WTC11 (cell line): ENCODE measurements at regions not wholly inside any gene's neighbourhood (a gene's known extent, or its start where the extent isn't known, plus 50 kb on each side); places are given as distances from the start of the nearest gene placed in this dataset.

Source experiments
- ATAC-seq: fragments of 200-7000 bp; cut with Tn5 transposase; 2 replicates; pipeline ENCODE4 v1.10.0; 2021; ENCODE audit warnings: mild to moderate bottlenecking, moderate library complexity
- CTCF ChIA-PET: fragments of 300-600 bp; sonication (Branson Sonifier 250); formaldehyde crosslinking; loops from one replicate; lab custom pipeline; 2021; ENCODE audit warnings: antibody characterized with exemption; lab: Charles Lee
- POLR2A ChIA-PET: fragments of 350-600 bp; sonication (Branson Sonifier 250); formaldehyde crosslinking; loops from one replicate; lab custom pipeline; 2021; ENCODE audit warnings: antibody characterized with exemption; lab: Charles Lee
- DNase-seq: peaks from one replicate; pipeline ENCODE4 v3.0.0; 2021; ENCODE audit warnings: low spot score
- H3K27ac Mint-ChIP-seq: 2 replicates; pipeline ENCODE4 v1.8.0; 2021; ENCODE audit warnings: mixed read lengths
- H3K27me3 Mint-ChIP-seq: 2 replicates; pipeline ENCODE4 v1.8.0; 2021; ENCODE audit warnings: low read depth, mild to moderate bottlenecking, moderate library complexity, mixed read lengths
- H3K36me3 Mint-ChIP-seq: 2 replicates; pipeline ENCODE4 v1.8.0; 2021; ENCODE audit warnings: mixed read lengths
- H3K4me1 Mint-ChIP-seq: 2 replicates; pipeline ENCODE4 v1.8.0; 2022; ENCODE audit warnings: mixed read lengths
- H3K4me3 Mint-ChIP-seq: 2 replicates; pipeline ENCODE4 v1.8.0; 2021; ENCODE audit warnings: mild to moderate bottlenecking, moderate library complexity, mixed read lengths
- H3K9me3 Mint-ChIP-seq: 2 replicates; pipeline ENCODE4 v1.8.0; 2021; ENCODE audit warnings: mixed read lengths
- CREM ChIP-seq: sonication (generic); formaldehyde crosslinking; IDR thresholded peaks from 2 replicates; pipeline ENCODE4 v1.8.1; 2022; ENCODE audit warnings: mild to moderate bottlenecking, missing genetic modification reagents, moderate library complexity
- ETV6 ChIP-seq: sonication (generic); formaldehyde crosslinking; IDR thresholded peaks from 2 replicates; pipeline ENCODE4 v1.8.1; 2022; ENCODE audit warnings: mild to moderate bottlenecking, missing genetic modification reagents
- FOXJ3 ChIP-seq: sonication (generic); formaldehyde crosslinking; IDR thresholded peaks from 2 replicates; pipeline ENCODE4 v1.9.0; 2021; ENCODE audit warnings: missing genetic modification reagents, mild to moderate bottlenecking, borderline replicate concordance
- FOXK1 ChIP-seq: sonication (generic); formaldehyde crosslinking; IDR thresholded peaks from 2 replicates; pipeline ENCODE4 v1.8.0; 2022; ENCODE audit warnings: mild to moderate bottlenecking, moderate library complexity, missing genetic modification reagents
- FOXP1 ChIP-seq: sonication (generic); formaldehyde crosslinking; IDR thresholded peaks from 2 replicates; pipeline ENCODE4 v1.8.0; 2022; ENCODE audit warnings: missing genetic modification reagents, mild to moderate bottlenecking, moderate library complexity, borderline replicate concordance
- GTF2I ChIP-seq: fragments of 250-450 bp; sonication (Bioruptor Pico); conservative IDR thresholded peaks from 2 replicates; pipeline ENCODE4 v1.4.0; 2021; ENCODE audit warnings: mild to moderate bottlenecking
- JAZF1 ChIP-seq: fragments of 250-450 bp; sonication (Bioruptor Pico); IDR thresholded peaks from 2 replicates; pipeline ENCODE4 v1.9.0; 2021; ENCODE audit warnings: moderate library complexity, mild to moderate bottlenecking, inconsistent platforms
- NR1H2 ChIP-seq: sonication (generic); formaldehyde crosslinking; IDR thresholded peaks from 2 replicates; pipeline ENCODE4 v1.9.0; 2021; ENCODE audit warnings: mild to moderate bottlenecking, moderate library complexity, missing genetic modification reagents
- RELA ChIP-seq: sonication (generic); formaldehyde crosslinking; IDR thresholded peaks from 2 replicates; pipeline ENCODE4 v1.8.1; 2022; ENCODE audit warnings: missing genetic modification reagents, mild to moderate bottlenecking, borderline replicate concordance
- SOX15 ChIP-seq: fragments of 250-450 bp; sonication (Bioruptor Pico); IDR thresholded peaks from 2 replicates; pipeline ENCODE4 v1.9.0; 2021; ENCODE audit warnings: mild to moderate bottlenecking
- TP53 ChIP-seq: sonication (generic); formaldehyde crosslinking; IDR thresholded peaks from 2 replicates; pipeline ENCODE4 v1.8.1; 2023; ENCODE audit warnings: mild to moderate bottlenecking, missing genetic modification reagents
- ZNF396 ChIP-seq: fragments of 250-450 bp; sonication (Bioruptor Pico); IDR thresholded peaks from 2 replicates; pipeline ENCODE4 v1.8.0; 2021; ENCODE audit warnings: mild to moderate bottlenecking, moderate library complexity, borderline replicate concordance
- ZNF671 ChIP-seq: fragments of 250-450 bp; sonication (Bioruptor Pico); IDR thresholded peaks from 2 replicates; pipeline ENCODE4 v1.8.0; 2021; ENCODE audit warnings: mild to moderate bottlenecking
- TF ChIP-seq, protein P1 (sequence below): fragments of 250-450 bp; sonication (Bioruptor Pico); IDR thresholded peaks from 2 replicates; pipeline ENCODE4 v1.9.0; 2021; ENCODE audit warnings: mild to moderate bottlenecking
- TF ChIP-seq, protein P2 (sequence below): sonication (generic); formaldehyde crosslinking; conservative IDR thresholded peaks from 2 replicates; pipeline ENCODE4 v1.8.1; 2023; ENCODE audit warnings: mild to moderate bottlenecking, low read depth, missing genetic modification reagents, moderate library complexity
- TF ChIP-seq, protein P3 (sequence below): sonication (generic); formaldehyde crosslinking; IDR thresholded peaks from 2 replicates; pipeline ENCODE4 v1.8.1; 2023; ENCODE audit warnings: mild to moderate bottlenecking, missing genetic modification reagents, borderline replicate concordance
- TF ChIP-seq, protein P4 (sequence below): sonication (generic); formaldehyde crosslinking; IDR thresholded peaks from 2 replicates; pipeline ENCODE4 v1.8.1; 2022; ENCODE audit warnings: mild to moderate bottlenecking, missing genetic modification reagents, moderate library complexity, borderline replicate concordance
- TF ChIP-seq, protein P5 (sequence below): fragments of 250-450 bp; sonication (Bioruptor Pico); IDR thresholded peaks from 2 replicates; pipeline ENCODE4 v1.9.0; 2021; ENCODE audit warnings: mild to moderate bottlenecking
- TF ChIP-seq, protein P6 (sequence below): sonication (generic); formaldehyde crosslinking; IDR thresholded peaks from 2 replicates; pipeline ENCODE4 v1.8.1; 2022; ENCODE audit warnings: low read depth, mild to moderate bottlenecking, moderate library complexity, missing genetic modification reagents, borderline replicate concordance

DNA sequence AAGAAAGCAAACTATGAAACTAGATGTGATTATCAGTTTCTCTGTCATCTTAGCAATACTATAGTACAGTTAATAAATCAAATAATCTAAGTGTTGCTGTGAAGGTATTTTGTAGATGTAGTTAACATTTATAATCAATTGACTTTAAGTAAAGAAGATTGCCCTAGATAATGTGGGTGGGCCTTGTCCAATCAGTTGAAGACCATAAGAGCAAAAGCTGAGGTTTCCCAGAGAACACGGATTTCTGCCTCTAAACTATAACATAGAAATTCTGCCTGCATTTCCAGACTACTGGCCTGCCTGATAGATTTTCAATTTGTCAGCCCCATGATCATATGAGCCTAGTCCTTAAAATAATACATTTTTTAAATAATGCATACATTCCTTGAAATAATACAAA, 222.9 kb downstream of the PCDH18 start:
- H3K36me3 Mint-ChIP-seq: no peaks in the 10 kb centered on the region
- CTCF ChIA-PET: no interaction called here
- no peak for ATAC-seq
- no peak overlapping the region for H3K4me3 Mint-ChIP-seq
- no peak for DNase-seq
- H3K27me3 Mint-ChIP-seq: no peaks in the 10 kb centered on the region
- TF ChIP-seq FOXP1 (CRISPR knock-in tag): no peak
- H3K27ac Mint-ChIP-seq: no peak overlapping the region
- POLR2A ChIA-PET: no interaction called here
- H3K9me3 Mint-ChIP-seq: peaks cover 3% of the 10 kb centered on the region; the same call in 1 of the 2 replicates
- H3K4me1 Mint-ChIP-seq: peaks cover 14% of the 10 kb centered on the region

DNA sequence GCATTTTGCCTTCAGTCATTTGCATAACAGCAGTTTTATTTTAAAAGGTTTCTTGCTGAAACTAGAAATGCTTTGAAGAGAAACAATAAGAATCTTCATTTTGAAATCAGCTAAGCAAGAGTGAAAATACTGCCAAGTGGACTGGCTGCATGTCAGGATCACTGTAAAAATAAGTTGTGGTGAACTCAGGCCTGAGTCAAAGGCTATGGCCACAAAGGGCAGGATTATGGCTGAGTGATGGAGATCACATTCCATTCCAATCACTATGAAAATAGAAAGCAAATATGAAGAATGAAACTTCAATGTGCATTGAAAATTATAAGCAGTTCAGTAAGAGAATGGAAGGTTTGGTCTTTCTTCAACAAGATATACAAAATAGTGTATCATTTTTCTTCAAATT, 224.5 kb downstream of the PCDH18 start:
- ChIA-PET POLR2A (no interaction called here), CTCF (no interaction called here)
- ATAC-seq (no peak), DNase-seq (no peak)
- H3K9me3 Mint-ChIP-seq: peaks cover 3% of the 10 kb centered on the region; the same call in 1 of the 2 replicates
- H3K27me3 Mint-ChIP-seq: no peaks in the 10 kb centered on the region
- H3K4me3 Mint-ChIP-seq: no peak overlapping the region
- H3K4me1 Mint-ChIP-seq: peaks cover 13% of the 10 kb centered on the region
- H3K27ac Mint-ChIP-seq: no peak overlapping the region
- TF ChIP-seq ZNF671 (CRISPR knock-in tag) (no peak), FOXJ3 (CRISPR knock-in tag) (no peak), FOXK1 (no peak), ZNF396 (CRISPR knock-in tag) (no peak), ETV6 (no peak)
- no peaks in the 10 kb centered on the region for H3K36me3 Mint-ChIP-seq

DNA sequence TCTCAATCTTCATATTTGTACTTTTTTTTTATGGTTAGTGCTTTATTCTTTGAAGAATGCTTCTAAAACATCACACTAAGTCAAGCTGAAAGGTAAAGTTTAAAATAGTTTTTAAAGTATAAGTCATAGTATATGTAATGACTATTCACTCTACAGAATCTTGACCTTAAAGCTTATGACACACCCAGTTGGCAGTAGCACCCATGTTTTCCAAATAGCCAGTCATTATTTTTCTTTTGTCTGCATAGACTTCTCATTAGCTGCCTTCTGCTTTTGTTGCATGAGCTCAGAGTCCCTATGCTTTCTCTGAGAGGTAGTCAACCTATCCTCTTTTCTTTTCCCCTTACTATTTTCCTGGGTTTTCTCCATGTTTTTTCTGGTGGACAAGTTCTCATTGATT, 231.5 kb downstream of the PCDH18 start:
- ATAC-seq: no peak
- POLR2A ChIA-PET: no interaction called here
- CTCF ChIA-PET: no interaction called here
- TF ChIP-seq GTF2I (CRISPR knock-in tag): no peak
- TF ChIP-seq SOX15 (CRISPR knock-in tag): no peak
- TF ChIP-seq JAZF1: no peak
- TF ChIP-seq FOXP1 (CRISPR knock-in tag): no peak
- no peak for TF ChIP-seq RELA (CRISPR knock-in tag)
- TF ChIP-seq CREM: no peak
- TF ChIP-seq, protein P1, sequence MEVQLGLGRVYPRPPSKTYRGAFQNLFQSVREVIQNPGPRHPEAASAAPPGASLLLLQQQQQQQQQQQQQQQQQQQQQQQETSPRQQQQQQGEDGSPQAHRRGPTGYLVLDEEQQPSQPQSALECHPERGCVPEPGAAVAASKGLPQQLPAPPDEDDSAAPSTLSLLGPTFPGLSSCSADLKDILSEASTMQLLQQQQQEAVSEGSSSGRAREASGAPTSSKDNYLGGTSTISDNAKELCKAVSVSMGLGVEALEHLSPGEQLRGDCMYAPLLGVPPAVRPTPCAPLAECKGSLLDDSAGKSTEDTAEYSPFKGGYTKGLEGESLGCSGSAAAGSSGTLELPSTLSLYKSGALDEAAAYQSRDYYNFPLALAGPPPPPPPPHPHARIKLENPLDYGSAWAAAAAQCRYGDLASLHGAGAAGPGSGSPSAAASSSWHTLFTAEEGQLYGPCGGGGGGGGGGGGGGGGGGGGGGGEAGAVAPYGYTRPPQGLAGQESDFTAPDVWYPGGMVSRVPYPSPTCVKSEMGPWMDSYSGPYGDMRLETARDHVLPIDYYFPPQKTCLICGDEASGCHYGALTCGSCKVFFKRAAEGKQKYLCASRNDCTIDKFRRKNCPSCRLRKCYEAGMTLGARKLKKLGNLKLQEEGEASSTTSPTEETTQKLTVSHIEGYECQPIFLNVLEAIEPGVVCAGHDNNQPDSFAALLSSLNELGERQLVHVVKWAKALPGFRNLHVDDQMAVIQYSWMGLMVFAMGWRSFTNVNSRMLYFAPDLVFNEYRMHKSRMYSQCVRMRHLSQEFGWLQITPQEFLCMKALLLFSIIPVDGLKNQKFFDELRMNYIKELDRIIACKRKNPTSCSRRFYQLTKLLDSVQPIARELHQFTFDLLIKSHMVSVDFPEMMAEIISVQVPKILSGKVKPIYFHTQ (CRISPR knock-in tag): no peak
- no peak for TF ChIP-seq TP53 (CRISPR knock-in tag)
- TF ChIP-seq, protein P2, sequence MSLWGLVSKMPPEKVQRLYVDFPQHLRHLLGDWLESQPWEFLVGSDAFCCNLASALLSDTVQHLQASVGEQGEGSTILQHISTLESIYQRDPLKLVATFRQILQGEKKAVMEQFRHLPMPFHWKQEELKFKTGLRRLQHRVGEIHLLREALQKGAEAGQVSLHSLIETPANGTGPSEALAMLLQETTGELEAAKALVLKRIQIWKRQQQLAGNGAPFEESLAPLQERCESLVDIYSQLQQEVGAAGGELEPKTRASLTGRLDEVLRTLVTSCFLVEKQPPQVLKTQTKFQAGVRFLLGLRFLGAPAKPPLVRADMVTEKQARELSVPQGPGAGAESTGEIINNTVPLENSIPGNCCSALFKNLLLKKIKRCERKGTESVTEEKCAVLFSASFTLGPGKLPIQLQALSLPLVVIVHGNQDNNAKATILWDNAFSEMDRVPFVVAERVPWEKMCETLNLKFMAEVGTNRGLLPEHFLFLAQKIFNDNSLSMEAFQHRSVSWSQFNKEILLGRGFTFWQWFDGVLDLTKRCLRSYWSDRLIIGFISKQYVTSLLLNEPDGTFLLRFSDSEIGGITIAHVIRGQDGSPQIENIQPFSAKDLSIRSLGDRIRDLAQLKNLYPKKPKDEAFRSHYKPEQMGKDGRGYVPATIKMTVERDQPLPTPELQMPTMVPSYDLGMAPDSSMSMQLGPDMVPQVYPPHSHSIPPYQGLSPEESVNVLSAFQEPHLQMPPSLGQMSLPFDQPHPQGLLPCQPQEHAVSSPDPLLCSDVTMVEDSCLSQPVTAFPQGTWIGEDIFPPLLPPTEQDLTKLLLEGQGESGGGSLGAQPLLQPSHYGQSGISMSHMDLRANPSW (CRISPR knock-in tag): no peak
- TF ChIP-seq ZNF671 (CRISPR knock-in tag): no peak
- no peak for TF ChIP-seq NR1H2 (CRISPR knock-in tag)
- TF ChIP-seq, protein P3, sequence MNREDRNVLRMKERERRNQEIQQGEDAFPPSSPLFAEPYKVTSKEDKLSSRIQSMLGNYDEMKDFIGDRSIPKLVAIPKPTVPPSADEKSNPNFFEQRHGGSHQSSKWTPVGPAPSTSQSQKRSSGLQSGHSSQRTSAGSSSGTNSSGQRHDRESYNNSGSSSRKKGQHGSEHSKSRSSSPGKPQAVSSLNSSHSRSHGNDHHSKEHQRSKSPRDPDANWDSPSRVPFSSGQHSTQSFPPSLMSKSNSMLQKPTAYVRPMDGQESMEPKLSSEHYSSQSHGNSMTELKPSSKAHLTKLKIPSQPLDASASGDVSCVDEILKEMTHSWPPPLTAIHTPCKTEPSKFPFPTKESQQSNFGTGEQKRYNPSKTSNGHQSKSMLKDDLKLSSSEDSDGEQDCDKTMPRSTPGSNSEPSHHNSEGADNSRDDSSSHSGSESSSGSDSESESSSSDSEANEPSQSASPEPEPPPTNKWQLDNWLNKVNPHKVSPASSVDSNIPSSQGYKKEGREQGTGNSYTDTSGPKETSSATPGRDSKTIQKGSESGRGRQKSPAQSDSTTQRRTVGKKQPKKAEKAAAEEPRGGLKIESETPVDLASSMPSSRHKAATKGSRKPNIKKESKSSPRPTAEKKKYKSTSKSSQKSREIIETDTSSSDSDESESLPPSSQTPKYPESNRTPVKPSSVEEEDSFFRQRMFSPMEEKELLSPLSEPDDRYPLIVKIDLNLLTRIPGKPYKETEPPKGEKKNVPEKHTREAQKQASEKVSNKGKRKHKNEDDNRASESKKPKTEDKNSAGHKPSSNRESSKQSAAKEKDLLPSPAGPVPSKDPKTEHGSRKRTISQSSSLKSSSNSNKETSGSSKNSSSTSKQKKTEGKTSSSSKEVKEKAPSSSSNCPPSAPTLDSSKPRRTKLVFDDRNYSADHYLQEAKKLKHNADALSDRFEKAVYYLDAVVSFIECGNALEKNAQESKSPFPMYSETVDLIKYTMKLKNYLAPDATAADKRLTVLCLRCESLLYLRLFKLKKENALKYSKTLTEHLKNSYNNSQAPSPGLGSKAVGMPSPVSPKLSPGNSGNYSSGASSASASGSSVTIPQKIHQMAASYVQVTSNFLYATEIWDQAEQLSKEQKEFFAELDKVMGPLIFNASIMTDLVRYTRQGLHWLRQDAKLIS: no peak
- TF ChIP-seq, protein P4, sequence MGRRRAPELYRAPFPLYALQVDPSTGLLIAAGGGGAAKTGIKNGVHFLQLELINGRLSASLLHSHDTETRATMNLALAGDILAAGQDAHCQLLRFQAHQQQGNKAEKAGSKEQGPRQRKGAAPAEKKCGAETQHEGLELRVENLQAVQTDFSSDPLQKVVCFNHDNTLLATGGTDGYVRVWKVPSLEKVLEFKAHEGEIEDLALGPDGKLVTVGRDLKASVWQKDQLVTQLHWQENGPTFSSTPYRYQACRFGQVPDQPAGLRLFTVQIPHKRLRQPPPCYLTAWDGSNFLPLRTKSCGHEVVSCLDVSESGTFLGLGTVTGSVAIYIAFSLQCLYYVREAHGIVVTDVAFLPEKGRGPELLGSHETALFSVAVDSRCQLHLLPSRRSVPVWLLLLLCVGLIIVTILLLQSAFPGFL: no peak
- TF ChIP-seq, protein P5, sequence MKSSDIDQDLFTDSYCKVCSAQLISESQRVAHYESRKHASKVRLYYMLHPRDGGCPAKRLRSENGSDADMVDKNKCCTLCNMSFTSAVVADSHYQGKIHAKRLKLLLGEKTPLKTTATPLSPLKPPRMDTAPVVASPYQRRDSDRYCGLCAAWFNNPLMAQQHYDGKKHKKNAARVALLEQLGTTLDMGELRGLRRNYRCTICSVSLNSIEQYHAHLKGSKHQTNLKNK (CRISPR knock-in tag): no peak
- TF ChIP-seq, protein P6, sequence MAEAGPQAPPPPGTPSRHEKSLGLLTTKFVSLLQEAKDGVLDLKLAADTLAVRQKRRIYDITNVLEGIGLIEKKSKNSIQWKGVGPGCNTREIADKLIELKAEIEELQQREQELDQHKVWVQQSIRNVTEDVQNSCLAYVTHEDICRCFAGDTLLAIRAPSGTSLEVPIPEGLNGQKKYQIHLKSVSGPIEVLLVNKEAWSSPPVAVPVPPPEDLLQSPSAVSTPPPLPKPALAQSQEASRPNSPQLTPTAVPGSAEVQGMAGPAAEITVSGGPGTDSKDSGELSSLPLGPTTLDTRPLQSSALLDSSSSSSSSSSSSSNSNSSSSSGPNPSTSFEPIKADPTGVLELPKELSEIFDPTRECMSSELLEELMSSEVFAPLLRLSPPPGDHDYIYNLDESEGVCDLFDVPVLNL (CRISPR knock-in tag): no peak

More for the DNA sequence above, 231.5 kb downstream of the PCDH18 start:
- Mint-ChIP-seq H3K4me1 (peaks cover 5% of the 10 kb centered on the region), H3K4me3 (no peak overlapping the region), H3K9me3 (no peaks in the 10 kb centered on the region), H3K36me3 (no peaks in the 10 kb centered on the region), H3K27ac (no peak overlapping the region), H3K27me3 (peaks cover 2% of the 10 kb centered on the region; the same call in 1 of the 2 replicates)
- DNase-seq: no peak
